K562 (cell line): ENCODE measurements at regions not wholly inside any gene's neighbourhood (a gene's known extent, or its start where the extent isn't known, plus 50 kb on each side); places are given as distances from the start of the nearest gene placed in this dataset.

ENCODE experiments used
- EZH2 ChIP-seq: IDR thresholded peaks from 2 replicates; pipeline ENCODE4 v1.6.1; 2012; ENCODE audit warnings: low read depth, mild to moderate bottlenecking, inconsistent platforms, low read length, borderline replicate concordance
- GABPA ChIP-seq: fragments of 200-800 bp; sonication (Bioruptor generic); conservative IDR thresholded peaks from 2 replicates; pipeline ENCODE4 v1.6.1; 2016; ENCODE audit warnings: low read depth, missing genetic modification characterization, missing compliant biosample characterization
- SREBF2 ChIP-seq: sonication (generic); formaldehyde crosslinking; IDR thresholded peaks from 2 replicates; pipeline ENCODE4 v1.4.0; 2020; ENCODE audit warnings: mild to moderate bottlenecking, missing genetic modification reagents

- no peak for TF ChIP-seq SREBF2 (CRISPR knock-in tag)
- no peak for TF ChIP-seq GABPA (tag)
- no peak for TF ChIP-seq EZH2
Observed at GRCh38 chrX:9388450-9388849, 76.4 kb upstream of the TBL1X start.
